AG04450 (cell line): ENCODE measurements at regions not wholly inside any gene's neighbourhood (a gene's known extent, or its start where the extent isn't known, plus 50 kb on each side); places are given as distances from the start of the nearest gene placed in this dataset.

ENCODE experiments used
- CTCF ChIA-PET: fragments of 300-600, 350-600 bp; formaldehyde crosslinking; extraction: SDS; loops from one replicate; lab custom pipeline; 2022; ENCODE audit warnings: antibody characterized with exemption, inconsistent platforms; lab: Charles Lee
- POLR2A ChIA-PET: fragments of 350-600 bp; formaldehyde crosslinking; extraction: SDS; loops from one replicate; lab custom pipeline; 2021; ENCODE audit warnings: antibody characterized with exemption, inconsistent platforms; lab: Yijun Ruan, JAX
- DNase-seq: peaks from one replicate; pipeline ENCODE4 v3.0.0-alpha.2; 2011; ENCODE audit warnings: low read depth, low spot score
- H3K27ac ChIP-seq: one replicate; pipeline ENCODE4 v1.5.1; 2012; ENCODE audit warnings: low read depth, low read length, control low read depth
- H3K27me3 ChIP-seq: one replicate; pipeline ENCODE4 v1.6.0; 2012; ENCODE audit warnings: low read length; ENCODE audit not compliant: control insufficient read depth, insufficient read depth
- H3K4me3 ChIP-seq: 2 replicates; pipeline ENCODE4 v1.5.1; 2011; ENCODE audit warnings: mild to moderate bottlenecking, low read depth, low read length, control low read depth
- H3K9me3 ChIP-seq: 2 replicates; pipeline ENCODE4 v1.5.1; 2012; ENCODE audit warnings: low read length; ENCODE audit not compliant: control insufficient read depth, insufficient read depth
- TF ChIP-seq, protein P1 (sequence below): IDR thresholded peaks from 2 replicates; pipeline ENCODE4 v1.5.1; 2011; ENCODE audit warnings: low read depth, low read length, control low read depth, inconsistent platforms

- Histone ChIP-seq H3K4me3 (no peak overlapping the region), H3K27ac (no peak overlapping the region), H3K27me3 (peaks cover 27% of the 10 kb centered on the region), H3K9me3 (no peaks in the 10 kb centered on the region; the same call in 1 of the 2 replicates)
- DNase-seq = no peak
- POLR2A ChIA-PET = no interaction called here
- TF ChIP-seq, protein P1, sequence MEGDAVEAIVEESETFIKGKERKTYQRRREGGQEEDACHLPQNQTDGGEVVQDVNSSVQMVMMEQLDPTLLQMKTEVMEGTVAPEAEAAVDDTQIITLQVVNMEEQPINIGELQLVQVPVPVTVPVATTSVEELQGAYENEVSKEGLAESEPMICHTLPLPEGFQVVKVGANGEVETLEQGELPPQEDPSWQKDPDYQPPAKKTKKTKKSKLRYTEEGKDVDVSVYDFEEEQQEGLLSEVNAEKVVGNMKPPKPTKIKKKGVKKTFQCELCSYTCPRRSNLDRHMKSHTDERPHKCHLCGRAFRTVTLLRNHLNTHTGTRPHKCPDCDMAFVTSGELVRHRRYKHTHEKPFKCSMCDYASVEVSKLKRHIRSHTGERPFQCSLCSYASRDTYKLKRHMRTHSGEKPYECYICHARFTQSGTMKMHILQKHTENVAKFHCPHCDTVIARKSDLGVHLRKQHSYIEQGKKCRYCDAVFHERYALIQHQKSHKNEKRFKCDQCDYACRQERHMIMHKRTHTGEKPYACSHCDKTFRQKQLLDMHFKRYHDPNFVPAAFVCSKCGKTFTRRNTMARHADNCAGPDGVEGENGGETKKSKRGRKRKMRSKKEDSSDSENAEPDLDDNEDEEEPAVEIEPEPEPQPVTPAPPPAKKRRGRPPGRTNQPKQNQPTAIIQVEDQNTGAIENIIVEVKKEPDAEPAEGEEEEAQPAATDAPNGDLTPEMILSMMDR = no peak
- CTCF ChIA-PET = interaction anchor here (0.9 kb wide), 1 partner anchor 356 kb away, joined by 5 read pairs; no protein-coding TSS in a partner anchor
These were observed 104.1 kb downstream of the GAS1 start for GRCh38 chr9:86843206-86843605.

- TF ChIP-seq, protein P1 = no peak
- POLR2A ChIA-PET = no interaction called here
- CTCF ChIA-PET = no interaction called here
- no peak for DNase-seq
- H3K9me3 ChIP-seq = no peaks in the 10 kb centered on the region; the same call in 1 of the 2 replicates
- no peak overlapping the region for H3K27ac ChIP-seq
- H3K27me3 ChIP-seq = peaks cover 33% of the 10 kb centered on the region
- no peak overlapping the region for H3K4me3 ChIP-seq
These were observed 104.7 kb downstream of the GAS1 start for GRCh38 chr9:86842573-86842972.

GRCh38 chr9:86839522-86839921 lies 107.8 kb downstream of the GAS1 start:
- no peak overlapping the region for H3K27ac ChIP-seq
- ChIA-PET CTCF (no interaction called here), POLR2A (no interaction called here)
- H3K4me3 ChIP-seq = no peak overlapping the region
- H3K27me3 ChIP-seq = peaks cover 33% of the 10 kb centered on the region
- DNase-seq = no peak
- H3K9me3 ChIP-seq = no peaks in the 10 kb centered on the region; the same call in 1 of the 2 replicates
- TF ChIP-seq, protein P1 = no peak

DNA sequence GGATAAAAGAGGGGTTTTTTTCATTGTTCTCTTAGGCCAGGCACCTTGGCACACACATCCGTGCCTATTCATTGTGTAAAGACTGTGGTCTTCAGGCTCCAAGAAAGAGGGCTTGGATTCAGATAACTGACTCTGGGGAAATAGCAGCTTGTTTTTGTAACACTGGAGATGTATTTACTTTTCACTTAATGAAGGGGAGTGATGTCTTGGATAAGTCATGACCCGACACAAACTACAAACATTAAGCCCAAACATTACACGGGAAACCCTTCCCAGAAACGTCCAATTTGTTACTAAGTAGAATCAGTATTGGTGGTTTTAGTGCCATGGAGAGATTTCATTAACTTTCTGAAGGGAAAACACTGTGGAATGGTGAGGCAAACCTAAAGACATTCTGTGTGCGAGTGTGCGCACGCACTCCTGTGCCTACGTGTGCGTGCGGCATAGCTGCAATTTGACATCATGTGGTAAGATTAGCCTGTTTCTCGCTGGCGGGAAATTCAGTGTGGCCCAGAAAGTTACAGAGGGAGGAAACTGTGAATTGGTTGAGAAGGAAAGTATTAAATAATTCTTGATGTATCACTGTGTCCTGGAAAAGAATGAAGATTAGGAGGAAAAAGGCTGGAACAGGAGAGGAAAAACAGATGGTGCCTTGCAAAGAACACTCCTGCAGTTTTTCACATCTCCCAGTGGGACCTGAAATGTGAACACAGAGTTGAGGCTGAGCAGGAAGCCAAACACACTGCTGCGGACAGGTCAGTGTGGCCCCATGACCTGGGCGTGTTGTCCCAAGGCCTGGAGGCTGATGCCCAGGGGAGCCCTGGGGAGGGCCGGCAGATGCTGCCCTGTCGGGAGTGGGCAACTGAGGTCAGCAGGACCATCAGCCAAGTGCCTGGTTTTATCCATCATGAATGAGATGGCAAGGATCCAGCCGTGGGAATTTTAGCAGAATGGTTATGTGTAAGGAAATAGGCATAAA lies 108.5 kb downstream of the GAS1 start:
- TF ChIP-seq, protein P1 = no peak
- Histone ChIP-seq H3K27me3 (peaks cover 33% of the 10 kb centered on the region), H3K4me3 (no peak overlapping the region), H3K27ac (no peak overlapping the region), H3K9me3 (no peaks in the 10 kb centered on the region; the same call in 1 of the 2 replicates)
- no peak for DNase-seq
- ChIA-PET CTCF (no interaction called here), POLR2A (no interaction called here)

DNA sequence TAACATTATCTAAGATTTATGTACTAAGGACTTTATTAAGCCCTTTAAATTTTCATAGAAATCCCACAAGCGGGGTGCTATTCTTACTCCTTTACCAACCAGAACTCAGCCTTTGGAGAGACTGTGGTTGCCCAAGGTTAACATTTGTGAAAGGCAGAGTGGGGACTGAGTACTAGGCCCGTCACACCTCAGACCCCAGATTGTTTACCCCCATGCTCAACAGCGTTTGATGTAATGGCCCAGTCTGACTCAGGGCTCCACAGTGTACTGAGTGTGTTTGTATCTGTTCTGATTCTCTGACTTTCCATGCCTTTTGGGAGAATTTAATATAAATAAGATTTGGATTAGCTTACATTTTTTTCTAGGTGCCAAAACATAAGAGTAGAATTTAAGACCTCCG lies 110.0 kb downstream of the GAS1 start:
- Histone ChIP-seq H3K27me3 (peaks cover 30% of the 10 kb centered on the region), H3K27ac (no peak overlapping the region), H3K4me3 (no peak overlapping the region), H3K9me3 (no peaks in the 10 kb centered on the region; the same call in 1 of the 2 replicates)
- ChIA-PET POLR2A (no interaction called here), CTCF (no interaction called here)
- TF ChIP-seq, protein P1 = no peak
- DNase-seq = no peak
